ENCODE measurements at regions not wholly inside any gene's neighbourhood (a gene's known extent, or its start where the extent isn't known, plus 50 kb on each side); places are given as distances from the start of the nearest gene placed in this dataset.
A peak's percentile ranks its signal among the peaks of the same experiment; 100 is the strongest.

DNA sequence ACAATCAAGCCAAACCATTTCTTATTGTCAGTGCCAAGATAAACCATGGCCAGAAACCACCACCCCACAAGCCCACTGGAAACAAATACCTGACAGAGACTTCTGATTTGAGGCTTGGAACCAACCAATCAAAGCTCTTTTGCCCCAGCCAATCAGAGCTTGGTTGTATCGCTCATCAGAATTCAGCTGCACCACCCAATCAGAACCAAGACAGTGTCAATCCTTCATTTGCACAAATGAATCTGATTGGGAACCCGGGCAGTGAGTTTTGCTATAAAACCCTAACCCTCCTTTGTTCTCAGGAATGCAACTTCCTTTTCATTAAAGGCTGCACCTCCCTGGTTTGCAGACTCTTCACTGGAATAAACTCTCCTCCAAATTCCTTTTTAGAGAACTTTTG lies 87.4 kb downstream of the ELAPOR2 start:
- no peak for DNase-seq (ENCODE audit: low read depth)

- no peak for DNase-seq (ENCODE audit: low read depth)
Measured at GRCh38 chr7:86970986-86971385, 88.5 kb downstream of the ELAPOR2 start.

DNA sequence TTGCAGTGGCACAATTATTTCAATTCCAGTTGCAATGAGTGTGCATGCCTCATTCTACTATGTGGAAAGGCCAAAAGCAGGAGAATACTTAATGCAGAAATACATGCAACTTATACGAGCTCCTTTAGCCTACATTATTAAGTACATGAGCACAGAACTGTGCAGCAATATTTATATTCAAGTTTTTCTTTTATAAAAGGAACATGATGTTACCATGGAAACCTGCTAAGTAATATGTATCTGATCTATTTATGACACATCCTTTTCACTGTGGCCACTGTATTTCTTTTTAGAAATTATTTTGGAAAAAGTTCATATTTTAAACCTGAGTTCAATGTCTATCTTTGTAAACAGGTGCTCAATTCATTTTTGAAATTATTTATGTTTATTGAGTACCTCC lies 88.9 kb downstream of the ELAPOR2 start:
- no peak for DNase-seq (ENCODE audit: low read depth)

GRCh38 chr7:86969865-86970264 lies 89.6 kb downstream of the ELAPOR2 start:
- no peak for DNase-seq (ENCODE audit: low read depth)

- DNase-seq (ENCODE audit: low read depth): no peak
Measured at GRCh38 chr7:86968618-86969017, 90.8 kb downstream of the ELAPOR2 start.

GRCh38 chr7:86966916-86967315 lies 92.5 kb downstream of the ELAPOR2 start:
- DNase-seq (ENCODE audit: low read depth): no peak

GRCh38 chr7:86965727-86966120 lies 93.7 kb downstream of the ELAPOR2 start:
- no peak for DNase-seq (ENCODE audit: low read depth)

DNA sequence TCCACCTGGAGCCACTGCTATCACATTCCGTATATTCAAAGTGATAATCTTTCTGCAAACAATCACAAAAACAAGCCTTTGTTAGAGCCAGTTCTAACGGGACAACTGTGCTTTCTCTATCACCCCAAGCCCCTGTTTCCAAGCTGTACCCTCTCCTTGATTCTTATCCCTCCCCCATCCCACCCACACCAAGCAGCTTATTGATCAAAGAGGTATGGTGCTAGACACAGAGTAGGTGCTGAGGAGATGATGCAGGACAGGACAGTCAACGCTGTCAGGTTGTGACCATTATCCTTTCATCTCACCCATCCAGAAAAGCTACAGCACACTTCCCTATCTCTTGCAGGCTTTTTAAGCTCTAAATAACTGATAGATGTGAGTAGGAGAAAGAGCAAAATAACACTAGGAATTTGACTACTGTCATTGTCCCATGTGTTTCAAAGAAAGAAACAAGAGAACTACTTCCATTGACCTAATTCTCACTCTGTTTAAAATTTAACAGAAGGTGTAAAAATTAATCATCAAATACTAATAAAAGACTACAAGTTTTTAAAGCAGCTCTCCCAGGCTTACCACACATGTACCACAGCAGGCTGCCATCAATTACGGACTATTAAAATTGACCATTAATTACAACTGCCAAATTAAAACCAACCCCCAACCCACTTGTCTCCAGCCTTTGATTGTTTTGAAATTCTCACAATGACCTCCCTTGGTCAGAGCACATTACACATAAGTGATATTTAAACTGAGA lies 94.3 kb downstream of the ELAPOR2 start:
- no peak for DNase-seq (ENCODE audit: low read depth)

- peak; percentile 23 for DNase-seq (ENCODE audit: low read depth)
Measured at GRCh38 chr7:86963599-86964230, 95.7 kb downstream of the ELAPOR2 start.

DNA sequence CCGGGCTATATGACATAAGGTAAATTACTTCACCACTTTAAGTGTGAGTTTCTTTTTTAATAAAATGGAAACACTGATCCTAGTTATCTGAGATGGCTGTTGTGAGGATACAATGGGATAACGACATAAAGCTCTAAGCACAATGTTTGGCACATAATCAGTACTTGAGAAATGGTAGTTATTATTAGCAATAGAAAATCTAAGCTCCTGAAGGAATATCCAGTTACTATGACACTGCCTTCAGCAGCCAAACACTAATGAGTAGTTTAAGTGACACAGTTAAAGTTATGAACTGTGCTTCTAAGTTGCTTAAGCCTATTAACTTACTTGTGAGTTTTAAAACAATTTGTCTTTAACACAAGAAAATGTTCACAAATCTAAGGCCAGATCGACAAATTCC lies 96.8 kb downstream of the ELAPOR2 start:
- no peak for DNase-seq (ENCODE audit: low read depth)

- DNase-seq (ENCODE audit: low read depth): no peak
Measured at GRCh38 chr7:86961686-86962085, 97.8 kb downstream of the ELAPOR2 start.

- no peak for DNase-seq (ENCODE audit: low read depth)
Measured at GRCh38 chr7:86958380-86958779, 101.1 kb downstream of the ELAPOR2 start.

GRCh38 chr7:86956567-86956966 lies 102.9 kb downstream of the ELAPOR2 start:
- no peak for DNase-seq (ENCODE audit: low read depth)

DNA sequence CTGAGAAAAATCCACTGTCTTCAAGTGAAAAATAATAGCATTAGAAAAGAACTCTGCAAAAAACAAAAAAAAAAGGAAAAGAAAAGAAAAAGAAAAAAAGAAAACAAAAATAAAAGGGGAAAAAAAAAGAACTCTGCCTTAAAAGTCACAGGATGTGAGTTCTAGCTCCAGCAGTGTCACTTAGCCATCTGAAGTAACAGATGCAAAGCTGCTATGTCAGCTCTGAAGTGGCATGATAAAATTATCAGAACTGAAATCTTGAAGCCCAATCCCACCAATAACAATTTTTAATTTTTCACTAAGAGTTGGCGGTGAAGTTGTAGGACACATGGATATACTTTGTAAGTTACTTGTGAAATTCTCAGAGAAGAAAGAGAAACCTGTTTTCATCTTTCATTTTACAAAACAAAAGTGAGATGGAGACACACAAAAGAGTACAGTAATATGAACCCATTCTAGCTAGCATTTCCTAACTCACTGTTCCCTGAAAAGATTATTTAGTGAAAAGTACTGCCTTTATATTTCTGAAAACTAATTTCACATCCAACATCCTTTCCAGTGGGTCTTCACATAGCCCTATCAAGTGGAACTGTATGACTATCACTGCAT lies 103.5 kb downstream of the ELAPOR2 start:
- no peak for DNase-seq (ENCODE audit: low read depth)

GRCh38 chr7:86954971-86955370 lies 104.5 kb downstream of the ELAPOR2 start:
- no peak for DNase-seq (ENCODE audit: low read depth)

DNA sequence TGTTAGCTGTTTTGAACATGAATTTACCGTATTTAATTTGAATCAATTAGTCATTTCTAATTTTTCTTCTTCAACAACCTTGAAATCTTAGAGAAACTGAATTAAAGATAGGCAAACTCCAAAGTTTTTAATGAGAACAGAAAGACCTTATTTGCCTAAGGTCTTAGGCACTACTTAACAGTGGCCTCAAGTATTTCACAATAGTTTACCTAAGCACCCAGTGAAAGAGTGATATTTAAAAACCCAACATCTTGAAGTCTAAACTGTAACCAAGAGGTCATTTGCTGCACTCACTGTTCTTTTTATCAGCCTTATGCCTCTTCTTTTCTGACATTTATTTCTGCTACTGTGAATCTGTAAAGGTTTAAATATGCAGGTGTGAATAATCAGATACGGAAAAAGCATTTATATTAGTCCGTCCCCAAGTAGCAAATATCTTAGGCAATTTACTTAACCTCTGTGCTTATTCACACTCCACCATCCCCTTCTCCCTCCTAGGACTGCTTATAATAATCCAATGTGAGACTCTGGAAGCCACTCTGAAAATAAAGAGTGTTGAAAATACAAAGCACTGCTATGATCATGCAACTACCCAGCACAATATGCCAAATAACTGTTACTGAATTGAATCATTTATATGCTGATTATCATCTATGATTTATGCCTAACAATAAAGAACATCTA lies 105.7 kb downstream of the ELAPOR2 start:
- no peak for DNase-seq (ENCODE audit: low read depth)

- DNase-seq (ENCODE audit: low read depth): no peak
Measured at GRCh38 chr7:86953219-86953618, 106.2 kb downstream of the ELAPOR2 start.

DNA sequence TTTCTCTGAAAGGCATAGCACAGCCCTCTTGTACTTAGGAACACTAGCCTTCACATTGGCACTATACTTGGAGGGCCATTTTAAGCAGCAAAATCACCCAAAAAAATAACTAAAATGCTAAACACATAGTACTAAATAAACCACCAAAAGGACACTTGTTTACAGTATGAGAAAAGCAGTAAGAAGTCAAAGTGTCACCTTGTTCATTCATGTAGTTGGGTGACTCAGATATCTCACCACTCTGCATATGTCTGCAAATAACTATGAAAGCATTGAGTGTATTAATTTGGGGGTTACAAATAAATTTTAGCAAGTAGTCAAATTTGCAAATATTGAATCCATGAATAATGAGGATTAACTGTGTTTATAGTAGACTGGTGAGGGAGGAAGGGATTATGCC lies 107.6 kb downstream of the ELAPOR2 start:
- DNase-seq (ENCODE audit: low read depth): no peak

DNA sequence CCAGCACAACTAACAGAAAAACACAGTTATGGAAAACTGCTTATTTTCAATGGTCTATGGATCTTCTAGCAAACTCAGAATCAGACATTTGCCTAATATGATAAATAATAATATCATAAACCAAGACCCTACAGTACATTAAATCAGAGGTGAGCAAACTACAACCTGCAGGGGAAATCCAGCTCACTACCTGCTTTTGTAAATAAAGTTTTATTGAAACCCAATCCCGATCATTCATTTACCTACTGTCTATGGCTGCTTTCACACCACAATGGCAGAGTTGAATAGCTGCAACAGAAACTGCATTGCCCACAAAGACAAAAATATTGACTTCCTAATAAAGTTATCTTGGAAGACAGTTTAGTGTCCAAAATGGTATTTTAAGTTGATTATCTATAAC lies 108.5 kb downstream of the ELAPOR2 start:
- no peak for DNase-seq (ENCODE audit: low read depth)

- no peak for DNase-seq (ENCODE audit: low read depth)
Measured at GRCh38 chr7:86950360-86950759, 109.1 kb downstream of the ELAPOR2 start.

DNA sequence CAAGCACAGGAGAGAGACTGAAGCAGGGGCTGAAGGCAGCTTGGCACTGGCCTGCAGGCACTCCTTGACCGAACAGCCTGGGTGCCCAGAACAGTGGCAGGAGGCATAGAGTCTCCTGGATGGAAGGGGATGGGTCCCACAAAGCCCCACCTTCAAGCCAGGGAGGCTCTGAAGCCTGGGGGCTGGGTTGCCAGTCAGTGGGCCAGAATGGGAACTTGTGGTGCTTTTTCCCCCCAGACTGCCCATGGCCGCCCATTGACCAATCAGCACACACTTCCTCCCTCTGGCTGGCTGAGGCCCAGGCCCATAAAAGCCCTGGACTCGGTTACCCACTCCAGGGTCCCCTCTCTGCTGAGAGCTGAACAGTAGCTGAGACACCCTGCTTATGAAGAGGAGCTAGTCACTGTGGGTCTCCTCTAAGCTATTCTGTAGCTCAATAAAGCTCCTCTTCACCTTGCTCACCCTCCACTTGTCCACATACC lies 109.6 kb downstream of the ELAPOR2 start:
- DNase-seq (ENCODE audit: low read depth): no peak

DNA sequence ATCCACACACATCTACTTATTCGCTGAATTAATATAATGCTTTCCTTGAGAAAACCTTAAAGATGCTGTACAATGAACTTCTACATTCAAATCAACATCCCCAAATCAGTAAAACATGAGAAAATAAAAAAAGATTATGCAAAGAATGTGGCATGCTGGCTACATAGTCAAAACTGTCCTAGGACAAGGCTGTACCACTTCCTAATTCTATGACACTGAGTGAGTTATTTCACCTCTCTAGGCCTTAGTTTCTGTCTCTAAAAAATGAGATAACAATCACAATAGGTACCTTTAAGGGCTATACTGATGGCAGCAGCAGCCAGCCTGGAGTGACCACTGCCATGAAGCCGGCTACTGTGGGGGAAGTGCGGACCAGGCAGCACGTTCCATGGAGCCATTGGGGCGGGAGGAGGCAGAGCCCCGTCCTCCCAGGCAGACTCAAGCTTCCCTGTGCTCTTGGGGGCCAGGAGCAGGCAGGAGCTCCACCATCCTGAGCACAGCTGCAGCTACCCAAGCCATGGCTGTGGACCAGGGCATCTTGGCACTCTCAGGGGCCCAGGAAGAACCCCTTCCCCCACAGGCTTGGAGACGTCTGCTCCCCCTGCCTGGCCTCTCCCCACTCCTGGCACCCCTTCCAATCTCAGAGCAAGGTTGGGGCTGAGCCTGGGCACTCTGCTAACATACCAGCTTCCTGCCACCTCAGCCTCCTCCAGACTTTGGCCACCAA lies 110.2 kb downstream of the ELAPOR2 start:
- no peak for DNase-seq (ENCODE audit: low read depth)

Data from HS-5 (cell line).